ENCODE measurements at regions not wholly inside any gene's neighbourhood (a gene's known extent, or its start where the extent isn't known, plus 50 kb on each side); places are given as distances from the start of the nearest gene placed in this dataset.
"Not testable (repeated sequence)": the region's sequence is repeated elsewhere in the genome, so short reads cannot be mapped to it uniquely, and the experiment has no call there.

DNA sequence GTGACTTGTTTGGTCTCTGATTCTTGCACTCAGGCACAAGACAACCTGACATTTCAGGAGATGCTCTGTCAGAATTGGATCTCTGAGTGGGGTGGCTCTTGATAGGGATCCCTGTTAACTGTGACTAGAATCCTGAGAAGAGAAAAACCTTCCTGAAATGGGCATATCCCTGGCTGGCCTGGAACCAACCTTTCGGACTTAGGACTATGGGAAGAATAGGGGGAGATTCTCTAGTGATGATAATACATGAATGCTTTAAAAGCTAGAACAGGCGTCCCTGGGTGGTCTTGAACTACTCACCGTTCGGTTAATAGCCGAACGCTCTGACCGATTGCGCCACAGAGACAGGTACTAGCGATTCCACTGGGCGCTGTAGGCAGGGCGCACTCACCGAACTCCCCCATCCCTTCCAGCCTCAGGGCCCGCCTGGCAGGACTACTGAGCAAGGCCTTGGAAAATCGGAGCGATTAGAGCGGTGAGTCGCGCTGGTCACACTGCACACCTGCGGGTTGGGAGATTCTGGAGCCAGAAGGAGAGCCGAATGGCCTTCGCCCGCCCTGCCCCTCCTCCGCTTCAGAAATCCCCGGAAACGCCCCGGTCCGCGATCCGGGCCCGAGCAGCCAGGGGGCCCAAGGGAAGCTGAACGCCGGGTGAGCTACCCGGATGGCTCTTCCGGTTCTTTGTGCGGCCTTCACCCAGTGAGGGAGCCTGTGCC lies 257.6 kb upstream of the NOTCH2NLA start:
- TF ChIP-seq, protein P1, sequence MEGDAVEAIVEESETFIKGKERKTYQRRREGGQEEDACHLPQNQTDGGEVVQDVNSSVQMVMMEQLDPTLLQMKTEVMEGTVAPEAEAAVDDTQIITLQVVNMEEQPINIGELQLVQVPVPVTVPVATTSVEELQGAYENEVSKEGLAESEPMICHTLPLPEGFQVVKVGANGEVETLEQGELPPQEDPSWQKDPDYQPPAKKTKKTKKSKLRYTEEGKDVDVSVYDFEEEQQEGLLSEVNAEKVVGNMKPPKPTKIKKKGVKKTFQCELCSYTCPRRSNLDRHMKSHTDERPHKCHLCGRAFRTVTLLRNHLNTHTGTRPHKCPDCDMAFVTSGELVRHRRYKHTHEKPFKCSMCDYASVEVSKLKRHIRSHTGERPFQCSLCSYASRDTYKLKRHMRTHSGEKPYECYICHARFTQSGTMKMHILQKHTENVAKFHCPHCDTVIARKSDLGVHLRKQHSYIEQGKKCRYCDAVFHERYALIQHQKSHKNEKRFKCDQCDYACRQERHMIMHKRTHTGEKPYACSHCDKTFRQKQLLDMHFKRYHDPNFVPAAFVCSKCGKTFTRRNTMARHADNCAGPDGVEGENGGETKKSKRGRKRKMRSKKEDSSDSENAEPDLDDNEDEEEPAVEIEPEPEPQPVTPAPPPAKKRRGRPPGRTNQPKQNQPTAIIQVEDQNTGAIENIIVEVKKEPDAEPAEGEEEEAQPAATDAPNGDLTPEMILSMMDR (conservative IDR thresholded peaks at IDR 0.05; ENCODE audit: low read depth, low read length), result not testable (repeated sequence)
- not testable (repeated sequence) for TF ChIP-seq EZH2 (IDR thresholded peaks at IDR 0.05; ENCODE audit: low read length, unreplicated experiment); EZH2phosphoT487 (IDR thresholded peaks at IDR 0.05; ENCODE audit: borderline replicate concordance, low read length)

All from PC-3 (cell line).